T-helper 9 cell (primary cell): ENCODE measurements at regions not wholly inside any gene's neighbourhood (a gene's known extent, or its start where the extent isn't known, plus 50 kb on each side); places are given as distances from the start of the nearest gene placed in this dataset.

Source experiments
- DNase-seq: peaks from one replicate; pipeline ENCODE4 v3.0.0-alpha.2; 2020

GRCh38 chr13:106296723-106297122, 238.7 kb downstream of the EFNB2 start:
- DNase-seq: no peak

GRCh38 chr13:106295971-106296370, 239.5 kb downstream of the EFNB2 start:
- DNase-seq: no peak

- no peak for DNase-seq
These were observed 244.5 kb downstream of the EFNB2 start for GRCh38 chr13:106291006-106291405.

GRCh38 chr13:106287351-106287750, 248.1 kb downstream of the EFNB2 start:
- no peak for DNase-seq

GRCh38 chr13:106286811-106287210, 248.7 kb downstream of the EFNB2 start:
- no peak for DNase-seq

- no peak for DNase-seq
These were observed 251.1 kb downstream of the EFNB2 start for GRCh38 chr13:106284358-106284757.

GRCh38 chr13:106281426-106281825, 254.0 kb downstream of the EFNB2 start:
- DNase-seq: no peak

GRCh38 chr13:106277484-106278154, 257.8 kb downstream of the EFNB2 start:
- DNase-seq: no peak

- DNase-seq: no peak
These were observed 258.6 kb downstream of the EFNB2 start for GRCh38 chr13:106276876-106277275.

GRCh38 chr13:106275446-106276032, 259.9 kb downstream of the EFNB2 start:
- DNase-seq: no peak

GRCh38 chr13:106274551-106275203, 260.8 kb downstream of the EFNB2 start:
- DNase-seq: no peak

- no peak for DNase-seq
These were observed 271.7 kb downstream of the EFNB2 start for GRCh38 chr13:106263801-106264200.

GRCh38 chr13:106262886-106263285, 272.6 kb downstream of the EFNB2 start:
- no peak for DNase-seq

- no peak for DNase-seq
These were observed 274.0 kb downstream of the EFNB2 start for GRCh38 chr13:106261450-106261849.

GRCh38 chr13:106260352-106260751, 275.1 kb downstream of the EFNB2 start:
- DNase-seq: no peak

GRCh38 chr13:106259928-106260327, 275.5 kb downstream of the EFNB2 start:
- DNase-seq: no peak

GRCh38 chr13:106246666-106247188, 288.7 kb downstream of the EFNB2 start:
- no peak for DNase-seq

- DNase-seq: no peak
These were observed 289.2 kb downstream of the EFNB2 start for GRCh38 chr13:106246242-106246641.

- no peak for DNase-seq
These were observed 292.4 kb downstream of the EFNB2 start for GRCh38 chr13:106243011-106243565.

- no peak for DNase-seq
These were observed 293.2 kb downstream of the EFNB2 start for GRCh38 chr13:106241974-106242953.

GRCh38 chr13:106238690-106239089, 296.8 kb downstream of the EFNB2 start:
- no peak for DNase-seq

- no peak for DNase-seq
These were observed 300.8 kb downstream of the EFNB2 start for GRCh38 chr13:106234636-106235035.
